ENCODE measurements at regions not wholly inside any gene's neighbourhood (a gene's known extent, or its start where the extent isn't known, plus 50 kb on each side); places are given as distances from the start of the nearest gene placed in this dataset.

DNA sequence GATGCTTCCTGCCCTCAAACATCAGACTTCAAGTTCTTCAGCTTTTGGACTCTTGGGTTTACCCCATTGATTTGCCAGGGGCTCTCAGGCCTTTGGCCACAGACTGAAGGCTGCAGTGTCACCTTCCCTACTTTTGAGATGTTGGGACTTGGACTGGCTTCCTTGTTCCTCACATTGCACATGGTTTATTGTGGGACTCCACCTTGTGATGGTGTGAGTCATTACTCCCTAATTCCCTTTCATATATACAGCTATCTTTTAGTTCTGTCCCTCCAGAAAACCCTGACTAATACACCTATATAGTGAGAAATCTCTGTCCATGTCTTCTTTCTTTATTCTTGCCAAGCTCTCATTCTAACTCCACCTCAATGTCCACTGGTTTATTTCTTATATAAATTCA is 736.9 kb upstream of the HS3ST1 start (continued):
- no peak for TF ChIP-seq RNF2 (IDR thresholded peaks at IDR 0.05; ENCODE audit: borderline replicate concordance, low read depth)
- no peak for TF ChIP-seq ZNF302 (CRISPR knock-in tag; IDR thresholded peaks at IDR 0.05)
- TF ChIP-seq EHMT2 (IDR thresholded peaks at IDR 0.05; ENCODE audit: low read depth): no peak
- no peak for TF ChIP-seq KDM1A (IDR thresholded peaks at IDR 0.05; ENCODE audit: low read depth)

DNA sequence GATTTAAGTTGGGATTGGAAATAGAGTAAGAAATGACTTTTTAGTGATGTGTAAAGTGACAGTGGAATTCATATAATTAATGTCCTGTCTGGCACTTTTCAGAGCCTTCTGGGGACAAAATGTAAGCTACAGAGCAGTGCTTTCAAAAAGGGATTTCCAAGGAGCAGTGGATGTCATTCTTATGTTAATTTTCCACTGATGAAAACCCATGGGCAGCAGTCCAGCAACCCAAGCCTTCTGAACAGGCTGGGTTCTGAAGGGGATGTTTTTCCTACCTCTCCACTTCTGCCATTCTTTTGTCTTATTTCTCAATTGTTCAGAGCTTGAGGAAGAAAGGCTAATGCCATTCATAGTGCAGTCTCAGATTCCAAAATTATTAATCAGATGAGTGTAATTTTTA is 717.6 kb upstream of the HS3ST1 start:
- Histone ChIP-seq H3K27ac (no peak overlapping the region), H3K4me1 (no peaks in the 10 kb centered on the region), H3K9me3 (no peaks in the 10 kb centered on the region), H3K4me3 (no peak overlapping the region), H3K4me2 (no peak overlapping the region)
- FAIRE-seq (no peak), DNase-seq (ENCODE audit: low read depth in 1 of 2, low spot score in 1 of 2) (no peak), ATAC-seq (no peak)
- POLR2A ChIA-PET: no interaction called here
- CTCF ChIA-PET: no interaction called here
- TF ChIP-seq PHF8 (IDR thresholded peaks at IDR 0.05; ENCODE audit: borderline replicate concordance, low read depth): no peak
- no peak for TF ChIP-seq RAD21 (conservative IDR thresholded peaks at IDR 0.05 in 1 of 2, IDR thresholded peaks at IDR 0.05 in 1 of 2)
- no peak for TF ChIP-seq RARB (CRISPR knock-in tag; IDR thresholded peaks at IDR 0.05)
- TF ChIP-seq, protein P1, sequence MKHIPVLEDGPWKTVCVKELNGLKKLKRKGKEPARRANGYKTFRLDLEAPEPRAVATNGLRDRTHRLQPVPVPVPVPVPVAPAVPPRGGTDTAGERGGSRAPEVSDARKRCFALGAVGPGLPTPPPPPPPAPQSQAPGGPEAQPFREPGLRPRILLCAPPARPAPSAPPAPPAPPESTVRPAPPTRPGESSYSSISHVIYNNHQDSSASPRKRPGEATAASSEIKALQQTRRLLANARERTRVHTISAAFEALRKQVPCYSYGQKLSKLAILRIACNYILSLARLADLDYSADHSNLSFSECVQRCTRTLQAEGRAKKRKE (CRISPR knock-in tag; IDR thresholded peaks at IDR 0.05; ENCODE audit: low read depth): no peak
- no peak for TF ChIP-seq JUN (IDR thresholded peaks at IDR 0.05)
- no peak for TF ChIP-seq POLR2A (IDR thresholded peaks at IDR 0.05; ENCODE audit: low read length)
- TF ChIP-seq, protein P2, sequence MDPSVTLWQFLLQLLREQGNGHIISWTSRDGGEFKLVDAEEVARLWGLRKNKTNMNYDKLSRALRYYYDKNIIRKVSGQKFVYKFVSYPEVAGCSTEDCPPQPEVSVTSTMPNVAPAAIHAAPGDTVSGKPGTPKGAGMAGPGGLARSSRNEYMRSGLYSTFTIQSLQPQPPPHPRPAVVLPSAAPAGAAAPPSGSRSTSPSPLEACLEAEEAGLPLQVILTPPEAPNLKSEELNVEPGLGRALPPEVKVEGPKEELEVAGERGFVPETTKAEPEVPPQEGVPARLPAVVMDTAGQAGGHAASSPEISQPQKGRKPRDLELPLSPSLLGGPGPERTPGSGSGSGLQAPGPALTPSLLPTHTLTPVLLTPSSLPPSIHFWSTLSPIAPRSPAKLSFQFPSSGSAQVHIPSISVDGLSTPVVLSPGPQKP (IDR thresholded peaks at IDR 0.05; ENCODE audit: low read depth, low read length): no peak
- no peak for TF ChIP-seq MAX (IDR thresholded peaks at IDR 0.05)
- TF ChIP-seq HOXB13 (CRISPR knock-in tag; IDR thresholded peaks at IDR 0.05; ENCODE audit: low read depth): no peak
- TF ChIP-seq RFX5 (IDR thresholded peaks at IDR 0.05): no peak
- TF ChIP-seq HEYL (CRISPR knock-in tag; IDR thresholded peaks at IDR 0.05): no peak
- TF ChIP-seq CEBPB (IDR thresholded peaks at IDR 0.05): no peak
- no peak for TF ChIP-seq TFCP2L1 (CRISPR knock-in tag; IDR thresholded peaks at IDR 0.05)

- CTCF ChIA-PET: no interaction called here
- TF ChIP-seq, protein P3, sequence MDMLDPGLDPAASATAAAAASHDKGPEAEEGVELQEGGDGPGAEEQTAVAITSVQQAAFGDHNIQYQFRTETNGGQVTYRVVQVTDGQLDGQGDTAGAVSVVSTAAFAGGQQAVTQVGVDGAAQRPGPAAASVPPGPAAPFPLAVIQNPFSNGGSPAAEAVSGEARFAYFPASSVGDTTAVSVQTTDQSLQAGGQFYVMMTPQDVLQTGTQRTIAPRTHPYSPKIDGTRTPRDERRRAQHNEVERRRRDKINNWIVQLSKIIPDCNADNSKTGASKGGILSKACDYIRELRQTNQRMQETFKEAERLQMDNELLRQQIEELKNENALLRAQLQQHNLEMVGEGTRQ (IDR thresholded peaks at IDR 0.05): no peak
- TF ChIP-seq CEBPB (IDR thresholded peaks at IDR 0.05) (no peak), FOXS1 (CRISPR knock-in tag; IDR thresholded peaks at IDR 0.05) (no peak), HEYL (CRISPR knock-in tag; IDR thresholded peaks at IDR 0.05) (no peak), HOXB13 (CRISPR knock-in tag; IDR thresholded peaks at IDR 0.05; ENCODE audit: low read depth) (no peak)
- H3K4me2 ChIP-seq: no peak overlapping the region
- H3K27ac ChIP-seq: no peak overlapping the region
- DNase-seq (ENCODE audit: low read depth in 1 of 2, low spot score in 1 of 2) (no peak), ATAC-seq (no peak), FAIRE-seq (no peak)
- H3K4me1 ChIP-seq: no peaks in the 10 kb centered on the region
- WGBS (ENCODE audit: missing lambda C conversion rate): 0% methylated on average over 1 of the region's 1 CpG
- POLR2A ChIA-PET: no interaction called here
- H3K9me3 ChIP-seq: no peaks in the 10 kb centered on the region
- H3K4me3 ChIP-seq: no peak overlapping the region
Observed at GRCh38 chr4:12145768-12146167, 717.1 kb upstream of the HS3ST1 start.

- ChIA-PET CTCF (no interaction called here), POLR2A (no interaction called here)
- DNase-seq (ENCODE audit: low read depth in 1 of 2, low spot score in 1 of 2) (no peak), FAIRE-seq (no peak), ATAC-seq (no peak)
- Histone ChIP-seq H3K4me3 (no peak overlapping the region), H3K4me1 (no peaks in the 10 kb centered on the region), H3K9me3 (no peaks in the 10 kb centered on the region), H3K27ac (no peak overlapping the region), H3K4me2 (no peak overlapping the region)
- 0% methylated on average over 2 of the region's 2 CpGs for WGBS (ENCODE audit: missing lambda C conversion rate)
- TF ChIP-seq KDM1A (IDR thresholded peaks at IDR 0.05; ENCODE audit: low read depth) (no peak), ZFP36 (IDR thresholded peaks at IDR 0.05; ENCODE audit: borderline replicate concordance, partially characterized antibody) (no peak), NPAS2 (CRISPR knock-in tag; IDR thresholded peaks at IDR 0.05; ENCODE audit: borderline replicate concordance) (no peak)
- TF ChIP-seq, protein P4, sequence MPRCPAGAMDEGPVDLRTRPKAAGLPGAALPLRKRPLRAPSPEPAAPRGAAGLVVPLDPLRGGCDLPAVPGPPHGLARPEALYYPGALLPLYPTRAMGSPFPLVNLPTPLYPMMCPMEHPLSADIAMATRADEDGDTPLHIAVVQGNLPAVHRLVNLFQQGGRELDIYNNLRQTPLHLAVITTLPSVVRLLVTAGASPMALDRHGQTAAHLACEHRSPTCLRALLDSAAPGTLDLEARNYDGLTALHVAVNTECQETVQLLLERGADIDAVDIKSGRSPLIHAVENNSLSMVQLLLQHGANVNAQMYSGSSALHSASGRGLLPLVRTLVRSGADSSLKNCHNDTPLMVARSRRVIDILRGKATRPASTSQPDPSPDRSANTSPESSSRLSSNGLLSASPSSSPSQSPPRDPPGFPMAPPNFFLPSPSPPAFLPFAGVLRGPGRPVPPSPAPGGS (IDR thresholded peaks at IDR 0.05): no peak
Observed at GRCh38 chr4:12145106-12145505, 716.4 kb upstream of the HS3ST1 start.
